ENCODE measurements at regions not wholly inside any gene's neighbourhood (a gene's known extent, or its start where the extent isn't known, plus 50 kb on each side); places are given as distances from the start of the nearest gene placed in this dataset.

- no peak for DNase-seq (ENCODE audit: low read depth)
- H3K4me3 ChIP-seq (ENCODE audit: low read depth, low read length): no peak overlapping the region
- TF ChIP-seq CTCF (conservative IDR thresholded peaks at IDR 0.05; ENCODE audit: low read depth, low read length): no peak
Measured at GRCh38 chr2:195368249-195369217, 288.5 kb upstream of the SLC39A10 start.

GRCh38 chr2:195367809-195368208 lies 289.2 kb upstream of the SLC39A10 start:
- TF ChIP-seq CTCF (conservative IDR thresholded peaks at IDR 0.05; ENCODE audit: low read depth, low read length): no peak
- no peak for DNase-seq (ENCODE audit: low read depth)
- H3K4me3 ChIP-seq (ENCODE audit: low read depth, low read length): no peak overlapping the region

- no peak for TF ChIP-seq CTCF (conservative IDR thresholded peaks at IDR 0.05; ENCODE audit: low read depth, low read length)
- H3K4me3 ChIP-seq (ENCODE audit: low read depth, low read length): no peak overlapping the region
- DNase-seq (ENCODE audit: low read depth): no peak
Measured at GRCh38 chr2:195364015-195364965, 292.7 kb upstream of the SLC39A10 start.

GRCh38 chr2:195363496-195363895 lies 293.5 kb upstream of the SLC39A10 start:
- no peak overlapping the region for H3K4me3 ChIP-seq (ENCODE audit: low read depth, low read length)
- no peak for TF ChIP-seq CTCF (conservative IDR thresholded peaks at IDR 0.05; ENCODE audit: low read depth, low read length)
- DNase-seq (ENCODE audit: low read depth): no peak

- H3K4me3 ChIP-seq (ENCODE audit: low read depth, low read length): no peak overlapping the region
- DNase-seq (ENCODE audit: low read depth): no peak
- no peak for TF ChIP-seq CTCF (conservative IDR thresholded peaks at IDR 0.05; ENCODE audit: low read depth, low read length)
Measured at GRCh38 chr2:195360242-195360641, 296.8 kb upstream of the SLC39A10 start.

GRCh38 chr2:195359043-195359735 lies 297.8 kb upstream of the SLC39A10 start:
- TF ChIP-seq CTCF (conservative IDR thresholded peaks at IDR 0.05; ENCODE audit: low read depth, low read length): no peak
- DNase-seq (ENCODE audit: low read depth): no peak
- no peak overlapping the region for H3K4me3 ChIP-seq (ENCODE audit: low read depth, low read length)
